KBM-7 (cell line): ENCODE measurements at regions not wholly inside any gene's neighbourhood (a gene's known extent, or its start where the extent isn't known, plus 50 kb on each side); places are given as distances from the start of the nearest gene placed in this dataset.

Source experiments
- DNase-seq: peaks from one replicate; pipeline ENCODE4 v3.0.0-alpha.2; 2015
- in situ Hi-C: fragments of 300-500 bp; cut with MboI; formaldehyde crosslinking; loops from 2 replicates; pipeline ENCODE4 v1.14.3; 2020; ENCODE audit warnings: low sequenced_read_pairs, low pct_unique_long_range_greater_than_20kb, mixed read lengths

DNA sequence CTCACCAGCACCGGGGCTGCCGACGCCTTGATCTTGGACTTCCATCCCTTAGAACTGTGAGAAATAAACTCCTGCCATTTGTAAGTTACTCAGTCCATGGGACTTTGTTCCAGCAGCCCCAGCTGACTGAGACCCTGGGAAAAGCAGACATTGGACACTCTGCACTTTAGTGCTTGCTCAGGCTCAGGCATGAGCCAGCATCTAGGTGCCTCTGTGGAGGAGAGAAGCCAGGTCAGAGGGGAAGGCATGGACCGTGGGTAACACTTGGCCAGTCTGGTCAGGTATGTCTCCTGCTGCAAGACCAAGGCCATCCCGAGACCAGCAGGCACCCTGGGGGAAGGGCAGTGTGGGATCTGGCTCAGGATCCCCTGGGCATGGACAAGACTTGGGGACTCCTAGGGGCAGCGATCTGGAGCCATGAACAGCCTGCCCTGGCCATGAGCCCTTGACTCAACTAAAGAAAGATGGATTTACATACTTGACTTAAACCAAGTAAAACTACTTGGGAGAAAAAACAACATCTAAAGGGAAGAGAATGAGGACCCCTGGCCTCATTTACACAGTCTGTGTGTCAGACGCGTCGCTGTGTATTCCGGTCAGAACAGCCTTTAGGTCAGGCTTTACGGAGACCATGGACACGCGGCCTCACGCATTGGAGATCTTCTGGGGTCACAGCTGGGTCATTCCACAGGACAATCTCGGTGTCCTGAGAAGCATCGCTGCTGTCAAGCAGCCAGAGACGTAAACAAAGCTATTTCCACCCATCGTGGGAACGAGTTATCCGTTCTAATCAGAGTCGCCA lies 497.1 kb downstream of the BRD1 start:
- DNase-seq, result no peak
- in situ Hi-C loops, result loop anchor here (25.0 kb wide), 1 partner anchor 382 kb away; no protein-coding TSS in a partner anchor

GRCh38 chr22:49329636-49330035 lies 498.0 kb downstream of the BRD1 start:
- in situ Hi-C loops, result loop anchor here (25.0 kb wide), 1 partner anchor 383 kb away; no protein-coding TSS in a partner anchor
- DNase-seq, result no peak

- no peak for DNase-seq
- in situ Hi-C loops, result loop anchor here (25.0 kb wide), 1 partner anchor 383 kb away; no protein-coding TSS in a partner anchor
These were observed 498.9 kb downstream of the BRD1 start for GRCh38 chr22:49328630-49329405.

DNA sequence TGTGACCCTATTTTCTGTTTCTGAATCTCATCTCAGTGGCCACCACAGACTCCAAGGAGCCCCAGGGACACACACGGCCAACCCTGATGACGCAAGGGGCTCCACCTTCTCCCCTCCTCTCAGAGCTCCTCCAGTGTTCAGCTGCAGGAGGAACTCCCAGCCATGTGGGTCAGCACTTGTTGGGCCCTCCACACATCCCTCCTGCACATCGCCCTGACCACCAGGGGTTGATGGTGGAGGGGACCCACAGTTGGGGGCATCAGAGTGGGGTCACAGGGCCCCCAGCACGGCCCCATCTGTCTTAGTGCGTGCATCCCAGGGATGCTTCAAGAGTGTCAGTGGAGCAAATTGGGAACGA lies 499.6 kb downstream of the BRD1 start:
- in situ Hi-C loops, result loop anchor here (25.0 kb wide), 1 partner anchor 384 kb away; no protein-coding TSS in a partner anchor

GRCh38 chr22:49327411-49328117 lies 500.1 kb downstream of the BRD1 start:
- no peak for DNase-seq
- in situ Hi-C loops, result loop anchor here (25.0 kb wide), 1 partner anchor 385 kb away; no protein-coding TSS in a partner anchor

More for the DNA sequence above, 499.6 kb downstream of the BRD1 start:
- DNase-seq, result no peak

DNA sequence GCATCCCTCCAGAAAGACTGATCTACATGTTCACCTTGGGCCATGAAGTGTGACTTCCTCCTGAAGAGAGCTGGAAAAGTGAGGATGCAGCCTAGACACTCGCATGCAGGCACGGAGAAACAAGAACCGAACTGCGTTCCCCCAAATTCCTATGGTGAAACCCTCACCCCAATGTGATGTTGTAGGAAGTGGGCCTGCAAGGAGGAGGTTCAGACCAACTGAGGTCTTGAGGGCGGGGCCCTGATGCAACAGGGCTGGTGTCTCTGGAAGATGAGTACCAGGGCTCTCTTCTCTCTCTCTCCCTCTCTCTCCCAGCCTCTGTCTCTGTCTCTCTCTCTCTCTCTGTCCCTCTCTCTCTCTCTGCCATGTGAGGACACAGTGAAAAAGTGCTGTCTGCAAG lies 501.1 kb downstream of the BRD1 start:
- no peak for DNase-seq
- in situ Hi-C loops, result loop anchor here (25.0 kb wide), 1 partner anchor 386 kb away; no protein-coding TSS in a partner anchor

DNA sequence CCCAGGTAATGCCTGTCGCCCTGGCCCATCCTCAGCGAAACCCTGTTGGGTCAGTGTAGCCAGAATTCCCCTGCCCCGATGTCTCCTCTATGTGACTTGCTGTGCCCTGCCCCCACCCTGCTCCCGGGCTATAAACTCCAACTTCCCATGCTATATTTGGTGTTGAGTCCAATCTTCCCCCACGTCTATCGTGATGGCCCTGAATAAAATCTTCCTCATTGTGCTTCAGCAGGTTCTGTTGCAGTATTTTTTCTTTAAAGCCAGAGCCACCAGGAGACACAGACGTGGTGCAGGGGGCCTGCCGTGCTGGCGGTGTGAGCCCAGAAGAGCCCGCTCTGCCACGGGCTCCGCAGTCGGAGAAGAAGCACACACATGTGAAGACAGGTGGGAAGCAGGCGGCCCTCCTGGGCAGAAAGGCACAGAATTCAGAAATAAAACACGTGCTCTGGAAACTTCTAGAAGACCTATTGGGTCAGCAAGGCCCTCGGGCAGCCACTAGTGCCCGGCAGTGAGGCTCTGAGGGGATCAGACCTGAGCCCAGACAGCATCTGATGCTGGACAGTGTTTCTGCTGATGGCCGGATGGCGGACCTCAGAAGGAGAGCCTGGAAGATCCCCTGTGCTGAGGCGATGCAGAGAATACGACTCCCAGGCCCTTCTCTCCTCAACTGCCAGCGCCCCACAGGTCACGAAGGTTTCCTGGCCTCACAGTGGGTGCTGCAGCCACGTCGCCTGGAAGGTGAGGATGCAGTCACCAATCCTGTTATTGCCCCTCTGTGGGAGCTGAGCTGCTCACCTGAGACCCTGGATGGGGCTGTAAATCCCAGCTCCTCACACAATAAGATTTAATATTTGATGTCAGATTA lies 501.9 kb downstream of the BRD1 start:
- DNase-seq, result no peak
- in situ Hi-C loops, result loop anchor here (25.0 kb wide), 1 partner anchor 387 kb away; no protein-coding TSS in a partner anchor

GRCh38 chr22:49324527-49325491 lies 502.9 kb downstream of the BRD1 start:
- no peak for DNase-seq
- in situ Hi-C loops, result loop anchor here (25.0 kb wide), 1 partner anchor 387 kb away; no protein-coding TSS in a partner anchor

DNA sequence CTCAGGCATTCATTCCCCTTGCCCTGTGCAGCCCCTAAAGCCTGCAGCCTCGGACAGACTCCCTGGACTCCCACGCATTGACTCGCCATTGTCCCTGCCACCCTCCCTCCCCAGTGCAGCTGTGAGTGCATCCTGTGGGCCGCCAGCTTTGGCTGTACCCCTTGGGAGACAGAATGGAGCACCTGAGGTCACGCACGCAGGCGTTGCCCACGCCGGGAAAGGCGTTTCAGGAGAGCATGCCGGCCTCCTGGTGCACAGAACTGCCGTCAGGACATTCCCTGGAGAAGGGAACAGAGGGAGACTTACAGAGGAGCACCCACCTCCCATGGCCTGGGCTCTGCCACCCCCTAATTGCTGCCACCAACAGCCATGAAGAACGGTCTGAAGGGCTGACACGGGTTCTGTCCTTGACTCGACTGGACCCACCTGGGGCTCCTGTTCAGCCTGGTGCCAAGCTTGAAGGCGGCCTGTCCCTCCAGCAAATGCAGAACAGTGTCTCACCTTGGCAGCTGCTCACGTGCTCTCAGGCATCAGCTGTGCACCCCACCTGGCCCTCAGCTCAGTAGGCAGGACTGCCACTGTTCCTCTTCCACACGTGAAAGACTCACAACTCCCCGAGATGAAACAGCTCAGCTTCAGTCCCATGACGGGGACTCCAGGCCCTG lies 503.8 kb downstream of the BRD1 start:
- no peak for DNase-seq
- in situ Hi-C loops, result no loop called here

- no peak for DNase-seq
- in situ Hi-C loops, result no loop called here
These were observed 504.6 kb downstream of the BRD1 start for GRCh38 chr22:49322861-49323622.

GRCh38 chr22:49322231-49322630 lies 505.4 kb downstream of the BRD1 start:
- in situ Hi-C loops, result no loop called here
- DNase-seq, result no peak

- no peak for DNase-seq
- in situ Hi-C loops, result no loop called here
These were observed 506.1 kb downstream of the BRD1 start for GRCh38 chr22:49321477-49322055.

GRCh38 chr22:49320714-49321476 lies 506.8 kb downstream of the BRD1 start:
- in situ Hi-C loops, result no loop called here
- DNase-seq, result no peak

DNA sequence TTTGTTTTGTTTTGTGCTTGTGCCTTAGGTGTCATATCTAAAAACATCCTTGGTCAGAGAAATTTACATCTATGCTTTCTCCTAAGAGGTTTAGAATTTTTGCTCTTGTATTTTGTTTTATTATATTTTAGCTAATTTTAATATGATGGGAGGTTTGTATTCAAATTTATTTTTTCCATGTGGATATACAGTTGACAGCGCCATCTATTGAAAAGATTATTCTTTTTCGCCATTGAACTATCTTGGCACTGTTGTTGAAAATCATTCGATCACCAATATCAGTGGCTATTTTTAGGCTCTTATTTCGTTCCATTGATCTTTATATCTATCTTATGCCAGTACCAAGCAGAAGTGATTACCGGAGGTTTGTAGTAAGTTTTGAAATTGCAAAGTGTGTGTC lies 510.3 kb downstream of the BRD1 start:
- DNase-seq, result no peak

GRCh38 chr22:49312601-49313000 lies 515.1 kb downstream of the BRD1 start:
- DNase-seq, result no peak
- in situ Hi-C loops, result no loop called here

More for the DNA sequence above, 510.3 kb downstream of the BRD1 start:
- in situ Hi-C loops, result no loop called here
